ENCODE measurements at regions not wholly inside any gene's neighbourhood (a gene's known extent, or its start where the extent isn't known, plus 50 kb on each side); places are given as distances from the start of the nearest gene placed in this dataset.

DNA sequence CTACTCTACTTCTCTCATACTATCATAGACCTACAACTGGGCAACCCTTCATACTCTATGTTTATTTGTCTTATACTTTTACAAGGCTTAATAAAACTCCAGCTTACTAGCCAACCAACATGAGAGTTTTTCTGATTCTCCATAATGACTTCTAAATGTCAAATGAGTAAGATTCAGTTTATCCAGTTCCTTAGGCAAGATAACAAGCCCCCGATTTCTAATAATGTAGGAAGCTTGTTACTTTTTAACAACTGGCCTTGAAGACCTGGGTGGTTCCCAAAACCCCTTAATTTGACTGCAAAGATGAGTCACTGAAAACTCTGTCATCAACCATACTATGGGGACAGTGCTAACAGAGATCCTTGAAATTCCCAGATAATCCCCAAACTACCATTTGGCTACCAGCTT lies 294.6 kb upstream of the ACTBL2 start:
- no peak for DNase-seq
- TF ChIP-seq POLR2A (IDR thresholded peaks at IDR 0.05) = no peak
- TF ChIP-seq, protein P1, sequence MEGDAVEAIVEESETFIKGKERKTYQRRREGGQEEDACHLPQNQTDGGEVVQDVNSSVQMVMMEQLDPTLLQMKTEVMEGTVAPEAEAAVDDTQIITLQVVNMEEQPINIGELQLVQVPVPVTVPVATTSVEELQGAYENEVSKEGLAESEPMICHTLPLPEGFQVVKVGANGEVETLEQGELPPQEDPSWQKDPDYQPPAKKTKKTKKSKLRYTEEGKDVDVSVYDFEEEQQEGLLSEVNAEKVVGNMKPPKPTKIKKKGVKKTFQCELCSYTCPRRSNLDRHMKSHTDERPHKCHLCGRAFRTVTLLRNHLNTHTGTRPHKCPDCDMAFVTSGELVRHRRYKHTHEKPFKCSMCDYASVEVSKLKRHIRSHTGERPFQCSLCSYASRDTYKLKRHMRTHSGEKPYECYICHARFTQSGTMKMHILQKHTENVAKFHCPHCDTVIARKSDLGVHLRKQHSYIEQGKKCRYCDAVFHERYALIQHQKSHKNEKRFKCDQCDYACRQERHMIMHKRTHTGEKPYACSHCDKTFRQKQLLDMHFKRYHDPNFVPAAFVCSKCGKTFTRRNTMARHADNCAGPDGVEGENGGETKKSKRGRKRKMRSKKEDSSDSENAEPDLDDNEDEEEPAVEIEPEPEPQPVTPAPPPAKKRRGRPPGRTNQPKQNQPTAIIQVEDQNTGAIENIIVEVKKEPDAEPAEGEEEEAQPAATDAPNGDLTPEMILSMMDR (IDR thresholded peaks at IDR 0.05) = no peak
- H3K27me3 ChIP-seq = no peaks in the 10 kb centered on the region
- H3K4me3 ChIP-seq = no peak overlapping the region
- intact Hi-C loops (cut with DNase I) = loop anchor here (10.0 kb wide), 1 partner anchor 472 kb away; no protein-coding TSS in a partner anchor
- peaks cover 36% of the 10 kb centered on the region for H3K4me1 ChIP-seq
- no peaks in the 10 kb centered on the region for H3K36me3 ChIP-seq (replicated peaks in 1 of 2; ENCODE audit: insufficient read depth in 1 of 2, low read depth in 2 of 2)
- no peaks in the 10 kb centered on the region for H3K9me3 ChIP-seq
- no peak overlapping the region for H3K27ac ChIP-seq
- 29 to 31% methylated on average over 1 of the region's 1 CpG for WGBS, 2 donors
- ATAC-seq = no peak

DNA sequence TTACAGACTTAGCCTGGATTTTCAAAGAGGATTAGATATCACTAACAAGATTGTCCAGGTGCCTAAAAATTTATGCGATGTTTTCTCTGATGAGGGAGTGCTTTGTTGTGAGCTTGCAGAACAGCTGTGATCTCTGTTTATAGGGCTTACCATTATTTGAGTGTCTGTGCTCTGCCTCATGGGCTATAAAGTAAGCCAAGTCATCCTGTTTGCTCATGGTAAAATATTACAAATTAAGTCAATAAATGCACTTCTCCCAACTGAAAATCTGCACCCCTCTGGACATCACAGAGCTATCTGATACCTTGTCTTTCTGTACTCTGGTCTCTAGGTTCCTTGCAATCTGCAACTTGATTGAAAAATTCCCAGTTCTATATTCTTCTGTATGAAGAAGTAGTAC lies 293.4 kb upstream of the ACTBL2 start:
- no peaks in the 10 kb centered on the region for H3K27me3 ChIP-seq
- no peak overlapping the region for H3K27ac ChIP-seq
- peaks cover 36% of the 10 kb centered on the region for H3K4me1 ChIP-seq
- intact Hi-C loops (cut with DNase I) = loop anchor here (10.0 kb wide), 1 partner anchor 471 kb away; no protein-coding TSS in a partner anchor
- no peak overlapping the region for H3K4me3 ChIP-seq
- TF ChIP-seq POLR2A (IDR thresholded peaks at IDR 0.05) = no peak
- TF ChIP-seq, protein P1 (IDR thresholded peaks at IDR 0.05) = no peak
- no peak for DNase-seq
- no peak for ATAC-seq
- 31 to 35% methylated on average over 1 of the region's 1 CpG for WGBS, 2 donors
- H3K9me3 ChIP-seq = no peaks in the 10 kb centered on the region
- no peaks in the 10 kb centered on the region for H3K36me3 ChIP-seq (replicated peaks in 1 of 2; ENCODE audit: insufficient read depth in 1 of 2, low read depth in 2 of 2)

DNA sequence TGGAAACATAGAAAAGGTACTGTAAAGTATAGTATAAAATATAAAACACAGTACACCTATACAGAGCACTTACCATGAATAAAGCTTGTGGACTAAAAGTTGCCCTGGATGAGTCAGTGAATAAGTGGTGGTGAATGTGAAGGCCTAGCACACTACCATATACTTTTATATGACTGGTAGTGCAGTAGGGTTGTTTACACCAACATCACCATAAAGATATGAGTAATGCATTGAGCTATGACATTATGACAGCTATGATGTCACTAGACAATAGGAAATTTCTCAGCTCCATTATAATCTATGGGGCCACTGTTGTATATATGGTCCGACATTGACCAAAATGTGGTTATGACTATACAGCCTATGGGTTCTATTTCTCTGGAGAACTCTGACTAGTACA lies 291.8 kb upstream of the ACTBL2 start:
- TF ChIP-seq POLR2A (IDR thresholded peaks at IDR 0.05) = no peak
- TF ChIP-seq, protein P1 (IDR thresholded peaks at IDR 0.05) = no peak
- Histone ChIP-seq H3K4me3 (no peak overlapping the region), H3K4me1 (peaks cover 36% of the 10 kb centered on the region), H3K27ac (no peak overlapping the region), H3K36me3 (replicated peaks in 1 of 2; ENCODE audit: insufficient read depth in 1 of 2, low read depth in 2 of 2) (no peaks in the 10 kb centered on the region), H3K27me3 (no peaks in the 10 kb centered on the region), H3K9me3 (no peaks in the 10 kb centered on the region)
- intact Hi-C loops (cut with DNase I) = loop anchor here (10.0 kb wide), 1 partner anchor 470 kb away; no protein-coding TSS in a partner anchor
- no peak for DNase-seq
- no peak for ATAC-seq
- WGBS, 2 donors = 94 to 95% methylated on average over 1 of the region's 1 CpG

DNA sequence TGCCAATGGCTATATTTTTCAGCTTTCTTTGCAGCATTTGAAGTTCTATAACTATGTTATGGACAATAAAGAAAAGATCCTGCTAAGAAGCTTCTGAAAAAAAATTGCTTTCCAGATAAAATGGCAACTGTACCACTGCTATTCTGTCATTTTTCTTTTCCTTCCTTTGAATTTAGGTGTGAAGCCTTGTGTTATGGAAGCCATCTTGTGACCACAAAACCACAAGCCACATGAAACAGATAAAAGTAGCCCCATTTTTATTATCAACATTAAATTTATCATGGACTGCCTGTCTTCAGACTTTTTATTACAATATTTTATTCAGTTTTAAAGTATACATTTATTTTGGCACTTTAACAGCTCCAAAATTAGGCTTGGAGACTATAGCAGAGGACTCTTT lies 289.9 kb upstream of the ACTBL2 start:
- Histone ChIP-seq H3K4me1 (peaks cover 23% of the 10 kb centered on the region), H3K27me3 (no peaks in the 10 kb centered on the region), H3K9me3 (no peaks in the 10 kb centered on the region), H3K4me3 (no peak overlapping the region), H3K36me3 (replicated peaks in 1 of 2; ENCODE audit: insufficient read depth in 1 of 2, low read depth in 2 of 2) (no peaks in the 10 kb centered on the region), H3K27ac (no peak overlapping the region)
- intact Hi-C loops (cut with DNase I) = loop anchor here (10.0 kb wide), 1 partner anchor 468 kb away; no protein-coding TSS in a partner anchor
- DNase-seq (no peak), ATAC-seq (no peak)
- no peak for TF ChIP-seq POLR2A (IDR thresholded peaks at IDR 0.05)
- TF ChIP-seq, protein P1 (IDR thresholded peaks at IDR 0.05) = no peak

DNA sequence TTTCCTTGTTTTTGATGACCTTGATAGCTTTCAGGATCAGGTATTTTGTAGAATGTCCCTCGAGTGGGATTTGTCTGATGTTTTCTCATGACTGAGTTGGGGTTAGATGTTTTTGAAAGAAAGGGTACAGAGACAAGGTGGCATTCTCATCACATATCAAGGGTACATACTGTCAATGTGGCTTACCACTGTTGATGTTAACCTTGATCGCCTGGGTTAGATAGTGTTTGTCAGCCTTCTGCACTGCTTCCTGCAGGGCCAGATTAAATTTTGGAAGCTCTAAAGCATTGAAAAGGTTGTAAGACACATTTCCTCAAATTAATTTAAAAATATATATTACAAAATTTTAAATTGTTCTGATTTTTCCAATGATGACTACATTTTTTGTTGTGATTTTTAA lies 287.4 kb upstream of the ACTBL2 start:
- no peak for ATAC-seq
- Histone ChIP-seq H3K36me3 (replicated peaks in 1 of 2; ENCODE audit: insufficient read depth in 1 of 2, low read depth in 2 of 2) (no peaks in the 10 kb centered on the region), H3K27ac (no peak overlapping the region), H3K4me3 (no peak overlapping the region), H3K4me1 (no peaks in the 10 kb centered on the region), H3K9me3 (no peaks in the 10 kb centered on the region), H3K27me3 (no peaks in the 10 kb centered on the region)
- intact Hi-C loops (cut with DNase I) = loop anchor here (10.0 kb wide), 1 partner anchor 465 kb away; no protein-coding TSS in a partner anchor
- 63 to 65% methylated on average over 2 of the region's 2 CpGs for WGBS, 2 donors
- TF ChIP-seq, protein P1 (IDR thresholded peaks at IDR 0.05) = no peak
- no peak for TF ChIP-seq POLR2A (IDR thresholded peaks at IDR 0.05)
- no peak for DNase-seq
